ENCODE measurements at regions not wholly inside any gene's neighbourhood (a gene's known extent, or its start where the extent isn't known, plus 50 kb on each side); places are given as distances from the start of the nearest gene placed in this dataset.

- TF ChIP-seq SIN3A (IDR thresholded peaks at IDR 0.05; ENCODE audit: low read depth) (no peak), RAD21 (IDR thresholded peaks at IDR 0.05; ENCODE audit: low read depth) (no peak)
Observed at GRCh38 chr18:22551536-22552151, 133.9 kb upstream of the CTAGE1 start (continued).

- no TSS peak for BruUV-seq (replicated peaks)
- no peak for TF ChIP-seq YY1 (IDR thresholded peaks at IDR 0.05; ENCODE audit: extremely low read depth, insufficient replicate concordance, low read depth, low read length)
- no peak for TF ChIP-seq JUND (IDR thresholded peaks at IDR 0.05)
- no peak for TF ChIP-seq CBX3 (IDR thresholded peaks at IDR 0.05; ENCODE audit: low read depth)
- no peak for TF ChIP-seq ATF3 (IDR thresholded peaks at IDR 0.05)
- no peak for TF ChIP-seq SP1 (IDR thresholded peaks at IDR 0.05; ENCODE audit: low read depth)
- H4K20me1 ChIP-seq (ENCODE audit: insufficient read depth), result no peaks in the 10 kb centered on the region
- H3K4me1 ChIP-seq (ENCODE audit: control insufficient read depth in 1 of 2, insufficient read depth in 2 of 2, low read length in 2 of 2), result peaks cover 0 to 10% of the 10 kb centered on the region in 2 experiments; a peak in 2 of 4 replicates
- no peak overlapping the region for H3K27ac ChIP-seq (ENCODE audit: low read depth, low read length)
- POLR2A ChIA-PET, result interaction anchor here (0.6 kb wide), 1 partner anchor 246 kb away, joined by 3 read pairs; no protein-coding TSS in a partner anchor
- H3K79me2 ChIP-seq (ENCODE audit: insufficient read depth, low read length), result no peaks in the 10 kb centered on the region
- H3K4me3 ChIP-seq (replicated peaks in 1 of 2; ENCODE audit: low read depth in 1 of 2, low read length in 2 of 2), result no peak overlapping the region
- H2AFZ ChIP-seq (ENCODE audit: low read depth, low read length, poor library complexity, severe bottlenecking), result no peak overlapping the region
- H3K9ac ChIP-seq (ENCODE audit: low read length), result no peak overlapping the region
- no peak for ATAC-seq
- H3K9me3 ChIP-seq (ENCODE audit: control insufficient read depth in 1 of 2, insufficient read depth in 1 of 2, low read depth in 1 of 2, low read length in 2 of 2), result no peaks in the 10 kb centered on the region
- no peaks in the 10 kb centered on the region for H3K36me3 ChIP-seq (ENCODE audit: control insufficient read depth in 1 of 2, insufficient read depth in 2 of 2, low read length in 2 of 2)
- no peak overlapping the region for H3K4me2 ChIP-seq (ENCODE audit: low read length)
- 0 out of 2 replicates have a peak, but pooled peaks cover 7% of the 10 kb centered on the region for H3K9me2 ChIP-seq (ENCODE audit: insufficient read depth)
- no peaks in the 10 kb centered on the region; the same call in 1 of the 2 replicates for H3K27me3 ChIP-seq (ENCODE audit: insufficient read depth, low read length)
- RAD21 ChIA-PET (ENCODE audit: low non-redundant PET in 1 of 2, low total read pairs in 2 of 2, uncharacterized antibody in 2 of 2, unreplicated experiment in 2 of 2), result no interaction called here
- CTCF ChIA-PET, result no interaction called here
- intact Hi-C loops (cut with micrococcal nuclease), result no loop called here
- DNase-seq (ENCODE audit: low read depth, low spot score), result no peak
Observed at GRCh38 chr18:22552254-22552653, 134.5 kb upstream of the CTAGE1 start.

GRCh38 chr18:22552899-22553460, 135.3 kb upstream of the CTAGE1 start:
- no peaks in the 10 kb centered on the region; the same call in 1 of the 2 replicates for H3K27me3 ChIP-seq (ENCODE audit: insufficient read depth, low read length)
- TF ChIP-seq TCF7L2 (IDR thresholded peaks at IDR 0.05; ENCODE audit: borderline replicate concordance, extremely low read depth, insufficient read depth, insufficient read length), result no peak
- no peak for TF ChIP-seq ZNF274 (IDR thresholded peaks at IDR 0.05; ENCODE audit: low read depth, low read length)
- TF ChIP-seq JUND (IDR thresholded peaks at IDR 0.05), result no peak
- no peak for TF ChIP-seq CBX3 (IDR thresholded peaks at IDR 0.05; ENCODE audit: low read depth)
- TF ChIP-seq REST (IDR thresholded peaks at IDR 0.05; ENCODE audit: low read depth), result no peak
- TF ChIP-seq POLR2AphosphoS5 (IDR thresholded peaks at IDR 0.05; ENCODE audit: low read depth, low read length), result no peak
- no peak for TF ChIP-seq RAD21 (IDR thresholded peaks at IDR 0.05; ENCODE audit: low read depth)
- no peak for TF ChIP-seq EZH2 (IDR thresholded peaks at IDR 0.05)
- peaks cover 0 to 10% of the 10 kb centered on the region in 2 experiments; a peak in 2 of 4 replicates for H3K4me1 ChIP-seq (ENCODE audit: control insufficient read depth in 1 of 2, insufficient read depth in 2 of 2, low read length in 2 of 2)
- ATAC-seq (no peak), DNase-seq (ENCODE audit: low read depth, low spot score) (no peak)
- H3K9me2 ChIP-seq (ENCODE audit: insufficient read depth), result 0 out of 2 replicates have a peak, but pooled peaks cover 7% of the 10 kb centered on the region
- no peaks in the 10 kb centered on the region for H3K79me2 ChIP-seq (ENCODE audit: insufficient read depth, low read length)
- no peaks in the 10 kb centered on the region for H3K36me3 ChIP-seq (ENCODE audit: control insufficient read depth in 1 of 2, insufficient read depth in 2 of 2, low read length in 2 of 2)
- no peak overlapping the region for H2AFZ ChIP-seq (ENCODE audit: low read depth, low read length, poor library complexity, severe bottlenecking)
- H3K4me2 ChIP-seq (ENCODE audit: low read length), result no peak overlapping the region
- ChIA-PET RAD21 (ENCODE audit: low non-redundant PET in 1 of 2, low total read pairs in 2 of 2, uncharacterized antibody in 2 of 2, unreplicated experiment in 2 of 2) (no interaction called here), CTCF (no interaction called here), POLR2A (no interaction called here)
- no peaks in the 10 kb centered on the region for H3K9me3 ChIP-seq (ENCODE audit: control insufficient read depth in 1 of 2, insufficient read depth in 1 of 2, low read depth in 1 of 2, low read length in 2 of 2)
- H3K9ac ChIP-seq (ENCODE audit: low read length), result no peak overlapping the region
- no peak overlapping the region for H3K27ac ChIP-seq (ENCODE audit: low read depth, low read length)
- no TSS peak for BruUV-seq (replicated peaks)
- intact Hi-C loops (cut with micrococcal nuclease), result no loop called here
- H4K20me1 ChIP-seq (ENCODE audit: insufficient read depth), result no peaks in the 10 kb centered on the region
- no peak overlapping the region for H3K4me3 ChIP-seq (replicated peaks in 1 of 2; ENCODE audit: low read depth in 1 of 2, low read length in 2 of 2)

All from HCT116 (cell line).